Keratinocyte (primary cell): ENCODE measurements at regions not wholly inside any gene's neighbourhood (a gene's known extent, or its start where the extent isn't known, plus 50 kb on each side); places are given as distances from the start of the nearest gene placed in this dataset.

ENCODE experiments used
- CTCF ChIP-seq, 3 experiments: IDR thresholded peaks in 1 of 3; conservative IDR thresholded peaks in 1 of 3; optimal IDR thresholded peaks in 1 of 3; 2 replicates in 2 of 3; 3 replicates in 1 of 3; pipeline versions ENCODE3 to v1.5.1; 2011; ENCODE audit warnings: low read length in 3 of 3, mild to moderate bottlenecking in 3 of 3, moderate library complexity in 2 of 3, control low read depth in 1 of 3, inconsistent platforms in 1 of 3; ENCODE audit not compliant: insufficient read depth in 2 of 3; ENCODE audit errors: extremely low read depth in 1 of 3
- EZH2 ChIP-seq: IDR thresholded peaks from one replicate; pipeline ENCODE4 v1.6.1; 2012; ENCODE audit warnings: inconsistent platforms, mild to moderate bottlenecking, low read length, moderate library complexity

GRCh38 chr3:139136469-139137202, 91.9 kb upstream of the PRR23C start:
- TF ChIP-seq CTCF (optimal IDR thresholded peaks at IDR 0.05 in 1 of 3, IDR thresholded peaks at IDR 0.05 in 1 of 3, conservative IDR thresholded peaks at IDR 0.05 in 1 of 3; ENCODE audit: extremely low read depth in 1 of 3, insufficient read depth in 2 of 3, low read length in 3 of 3) (no peak), EZH2 (no peak)
